BE2C (cell line): ENCODE measurements at regions not wholly inside any gene's neighbourhood (a gene's known extent, or its start where the extent isn't known, plus 50 kb on each side); places are given as distances from the start of the nearest gene placed in this dataset.

Experiments
- DNase-seq: peaks from one replicate; pipeline ENCODE4 v3.0.0-alpha.2; 2020
- H3K27me3 ChIP-seq: fragments of 250-450 bp; sonication (Bioruptor Pico); 2 replicates; pipeline ENCODE4 v1.5.1; 2020; ENCODE audit warnings: mild to moderate bottlenecking
- H3K36me3 ChIP-seq: fragments of 250-450 bp; sonication (Bioruptor Pico); 2 replicates; pipeline ENCODE4 v1.5.1; 2020; ENCODE audit warnings: mild to moderate bottlenecking
- H3K4me1 ChIP-seq: fragments of 250-450 bp; sonication (Bioruptor Pico); 2 replicates; pipeline ENCODE4 v1.5.1; 2020
- H3K4me3 ChIP-seq: 2 replicates; pipeline ENCODE4 v1.5.1; 2011; ENCODE audit warnings: low read depth, low read length
- H3K9me3 ChIP-seq: fragments of 250-450 bp; sonication (Bioruptor Pico); 2 replicates; pipeline ENCODE4 v1.5.1; 2020
- TF ChIP-seq, protein P1 (sequence below): IDR thresholded peaks from 2 replicates; pipeline ENCODE4 v1.5.1; 2012; ENCODE audit warnings: mild to moderate bottlenecking, low read depth, low read length

GRCh38 chr6:139829576-139829975 is 455.1 kb upstream of the CITED2 start:
- TF ChIP-seq, protein P1, sequence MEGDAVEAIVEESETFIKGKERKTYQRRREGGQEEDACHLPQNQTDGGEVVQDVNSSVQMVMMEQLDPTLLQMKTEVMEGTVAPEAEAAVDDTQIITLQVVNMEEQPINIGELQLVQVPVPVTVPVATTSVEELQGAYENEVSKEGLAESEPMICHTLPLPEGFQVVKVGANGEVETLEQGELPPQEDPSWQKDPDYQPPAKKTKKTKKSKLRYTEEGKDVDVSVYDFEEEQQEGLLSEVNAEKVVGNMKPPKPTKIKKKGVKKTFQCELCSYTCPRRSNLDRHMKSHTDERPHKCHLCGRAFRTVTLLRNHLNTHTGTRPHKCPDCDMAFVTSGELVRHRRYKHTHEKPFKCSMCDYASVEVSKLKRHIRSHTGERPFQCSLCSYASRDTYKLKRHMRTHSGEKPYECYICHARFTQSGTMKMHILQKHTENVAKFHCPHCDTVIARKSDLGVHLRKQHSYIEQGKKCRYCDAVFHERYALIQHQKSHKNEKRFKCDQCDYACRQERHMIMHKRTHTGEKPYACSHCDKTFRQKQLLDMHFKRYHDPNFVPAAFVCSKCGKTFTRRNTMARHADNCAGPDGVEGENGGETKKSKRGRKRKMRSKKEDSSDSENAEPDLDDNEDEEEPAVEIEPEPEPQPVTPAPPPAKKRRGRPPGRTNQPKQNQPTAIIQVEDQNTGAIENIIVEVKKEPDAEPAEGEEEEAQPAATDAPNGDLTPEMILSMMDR = no peak
- H3K36me3 ChIP-seq = no peaks in the 10 kb centered on the region
- DNase-seq = no peak
- H3K4me1 ChIP-seq = no peaks in the 10 kb centered on the region
- no peaks in the 10 kb centered on the region for H3K27me3 ChIP-seq
- H3K9me3 ChIP-seq = no peaks in the 10 kb centered on the region
- H3K4me3 ChIP-seq = no peak overlapping the region

- TF ChIP-seq, protein P1 = no peak
- Histone ChIP-seq H3K27me3 (no peaks in the 10 kb centered on the region), H3K36me3 (no peaks in the 10 kb centered on the region), H3K4me3 (no peak overlapping the region), H3K4me1 (no peaks in the 10 kb centered on the region), H3K9me3 (no peaks in the 10 kb centered on the region)
- no peak for DNase-seq
Observed at GRCh38 chr6:139828751-139829519, 454.5 kb upstream of the CITED2 start.

GRCh38 chr6:139825935-139826374 is 451.5 kb upstream of the CITED2 start:
- Histone ChIP-seq H3K36me3 (no peaks in the 10 kb centered on the region), H3K9me3 (no peaks in the 10 kb centered on the region), H3K4me1 (no peaks in the 10 kb centered on the region), H3K27me3 (no peaks in the 10 kb centered on the region), H3K4me3 (no peak overlapping the region)
- TF ChIP-seq, protein P1 = no peak
- DNase-seq = no peak

DNA sequence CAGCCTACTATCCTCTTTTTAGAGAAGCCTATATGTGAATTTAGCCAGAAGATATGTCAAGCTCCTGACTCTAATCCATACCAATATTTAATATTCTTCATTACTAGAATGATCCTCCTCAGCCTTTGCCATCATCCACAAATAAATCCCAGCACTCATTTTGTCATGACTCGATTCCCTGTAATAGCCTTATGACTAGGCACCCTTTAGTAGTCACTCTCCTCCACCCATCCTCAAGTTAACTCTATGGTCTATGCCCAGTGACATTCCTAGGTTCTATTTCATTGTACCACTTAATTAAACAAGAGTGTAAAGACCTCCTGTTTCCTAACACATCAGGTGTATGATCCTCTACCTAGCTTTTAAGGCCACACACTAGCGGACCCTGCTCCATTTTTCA is 450.4 kb upstream of the CITED2 start:
- H3K27me3 ChIP-seq = no peaks in the 10 kb centered on the region

GRCh38 chr6:139823808-139824126 is 449.3 kb upstream of the CITED2 start:
- H3K36me3 ChIP-seq = no peaks in the 10 kb centered on the region
- H3K27me3 ChIP-seq = no peaks in the 10 kb centered on the region
- no peaks in the 10 kb centered on the region for H3K4me1 ChIP-seq
- no peaks in the 10 kb centered on the region for H3K9me3 ChIP-seq
- DNase-seq = no peak
- TF ChIP-seq, protein P1 = no peak
- no peak overlapping the region for H3K4me3 ChIP-seq

More for the DNA sequence above, 450.4 kb upstream of the CITED2 start:
- DNase-seq = no peak
- H3K4me1 ChIP-seq = no peaks in the 10 kb centered on the region
- TF ChIP-seq, protein P1 = no peak
- no peaks in the 10 kb centered on the region for H3K36me3 ChIP-seq
- H3K4me3 ChIP-seq = no peak overlapping the region
- no peaks in the 10 kb centered on the region for H3K9me3 ChIP-seq

DNA sequence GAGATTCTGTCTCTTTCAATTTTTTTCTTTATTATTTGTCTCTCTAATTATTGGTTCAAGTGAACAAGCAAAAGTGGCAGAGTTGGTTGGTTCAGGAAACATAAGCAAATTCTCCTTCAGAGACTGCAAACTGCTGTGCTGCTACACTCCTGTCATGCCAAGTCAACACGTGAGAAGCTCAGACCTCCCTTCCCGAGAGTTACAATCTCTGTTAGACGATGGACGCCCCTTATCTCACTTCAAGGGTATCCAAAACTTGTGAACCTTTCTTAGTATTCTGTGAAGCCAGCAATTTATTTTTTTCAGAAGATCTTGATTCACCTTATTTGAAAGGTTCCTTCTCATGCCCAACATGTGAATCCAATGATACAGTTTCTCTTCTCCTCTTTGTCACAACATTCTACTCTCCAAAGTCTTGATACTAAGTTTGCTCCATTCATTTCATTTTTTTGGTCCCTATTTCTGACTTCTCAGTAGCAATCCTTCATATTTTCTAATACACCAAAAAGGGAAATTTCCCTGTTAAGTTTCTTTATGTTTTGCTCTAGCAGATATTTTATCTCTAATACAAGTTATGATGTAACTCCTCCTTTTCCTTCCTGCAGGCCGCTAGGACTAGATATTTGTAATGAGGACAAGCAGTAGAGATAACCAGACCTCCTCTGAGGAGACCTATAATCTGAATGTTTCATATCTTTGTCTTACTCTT is 448.8 kb upstream of the CITED2 start:
- no peak overlapping the region for H3K4me3 ChIP-seq
- no peaks in the 10 kb centered on the region for H3K4me1 ChIP-seq

More for the DNA sequence above, 448.8 kb upstream of the CITED2 start:
- Histone ChIP-seq H3K27me3 (no peaks in the 10 kb centered on the region), H3K36me3 (no peaks in the 10 kb centered on the region), H3K9me3 (no peaks in the 10 kb centered on the region)
- TF ChIP-seq, protein P1 = no peak
- DNase-seq = no peak
